HG03045 (cell line): ENCODE measurements at regions not wholly inside any gene's neighbourhood (a gene's known extent, or its start where the extent isn't known, plus 50 kb on each side); places are given as distances from the start of the nearest gene placed in this dataset.
"Not testable (repeated sequence)": the region's sequence is repeated elsewhere in the genome, so short reads cannot be mapped to it uniquely, and the experiment has no call there.

ENCODE experiments used
- ATAC-seq: cut with Tn5 transposase; IDR thresholded peaks from one replicate; pipeline ENCODE4 v1.9.1; 2021; ENCODE audit warnings: mild to moderate bottlenecking, moderate library complexity; ENCODE audit not compliant: unreplicated experiment

DNA sequence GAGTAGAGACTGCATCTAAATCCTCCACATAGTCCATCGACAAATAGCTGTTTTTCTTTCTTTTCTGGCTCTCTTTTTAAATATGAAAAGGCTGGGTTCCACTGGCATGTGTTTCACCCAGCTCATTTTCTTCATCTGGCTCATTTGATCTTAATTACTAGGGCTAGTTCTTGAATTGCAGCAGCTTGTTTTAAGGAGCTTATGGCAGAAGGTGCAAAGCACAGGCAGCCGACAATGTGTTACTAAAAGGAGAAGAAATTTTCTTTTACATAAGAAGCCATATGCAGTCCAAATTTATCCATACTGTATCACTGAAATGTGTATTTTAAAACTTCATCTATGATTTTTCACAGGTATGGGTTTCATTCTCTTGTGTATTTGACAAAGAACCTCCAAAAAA is 205.6 kb upstream of the PTER start:
- no peak for ATAC-seq

DNA sequence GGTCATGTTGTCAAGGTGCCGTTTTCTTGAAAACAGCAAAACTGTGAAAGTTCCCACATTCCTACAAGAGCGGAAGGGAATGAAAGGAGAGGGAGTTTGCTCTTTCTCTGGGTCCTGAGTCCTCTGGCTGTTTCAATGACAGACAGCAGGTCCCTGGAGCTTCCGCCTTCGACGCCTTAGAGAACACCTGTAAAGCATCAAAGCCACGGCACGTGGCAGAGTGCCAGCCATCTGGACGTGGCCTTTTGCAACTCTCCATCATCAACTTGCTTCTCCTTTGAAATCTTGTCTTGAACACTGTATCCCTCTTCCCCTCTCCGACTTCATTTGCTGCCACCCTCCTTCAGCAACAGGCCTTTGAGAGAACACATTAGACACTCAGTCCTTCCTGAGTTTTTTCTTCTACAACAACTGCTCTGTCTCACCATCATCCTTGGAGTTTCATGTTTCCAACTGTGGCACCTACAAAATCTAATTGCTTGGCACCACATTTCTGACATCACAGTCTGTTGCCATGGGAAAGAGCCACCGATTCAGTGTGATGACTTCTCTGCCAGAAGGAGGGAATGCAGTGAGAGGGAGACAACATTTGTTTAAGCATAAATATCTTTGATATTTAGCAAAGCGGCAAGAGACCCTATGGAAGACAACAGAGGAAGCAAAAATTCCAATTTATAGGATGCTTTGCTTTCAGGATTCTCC is 204.9 kb upstream of the PTER start:
- no peak for ATAC-seq

DNA sequence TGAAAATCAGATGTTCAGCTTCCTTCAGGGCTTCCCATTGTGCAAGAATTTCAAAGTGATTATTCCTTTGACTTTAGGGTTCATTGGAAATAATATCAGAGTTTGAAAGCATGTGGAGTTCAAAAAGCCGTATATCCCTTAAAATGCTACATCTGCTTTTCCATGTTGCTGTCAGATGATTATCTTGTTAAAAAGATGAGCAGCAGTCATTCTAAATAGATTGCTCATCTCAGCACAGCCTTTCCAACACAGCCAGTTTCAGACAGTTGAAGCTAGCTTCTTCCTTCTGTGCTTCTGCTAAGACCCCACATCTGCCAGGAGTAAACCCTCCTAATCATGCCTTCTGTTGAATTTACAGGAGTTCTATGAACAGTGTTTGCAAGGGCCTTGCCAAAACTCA is 204.4 kb upstream of the PTER start:
- ATAC-seq = no peak

DNA sequence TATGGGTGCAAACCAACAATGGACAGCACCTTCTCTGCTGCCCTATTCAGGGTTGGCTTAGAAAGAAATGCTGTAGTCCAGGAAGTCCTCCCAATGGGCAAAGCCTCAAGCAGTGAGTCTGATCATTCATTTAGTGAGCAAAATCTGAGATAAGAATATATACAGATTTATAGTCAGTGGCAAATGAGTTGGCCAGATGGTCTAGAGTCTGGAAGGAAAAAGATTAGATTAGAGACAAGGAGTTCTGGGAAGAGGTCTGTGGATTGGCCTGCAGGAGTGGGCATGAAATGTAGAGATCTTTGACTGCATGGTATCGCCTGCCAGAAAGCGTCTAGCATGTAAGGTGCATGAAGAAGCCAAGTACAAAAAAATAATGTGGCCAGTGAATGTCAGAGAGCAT is 201.9 kb upstream of the PTER start:
- ATAC-seq = no peak

DNA sequence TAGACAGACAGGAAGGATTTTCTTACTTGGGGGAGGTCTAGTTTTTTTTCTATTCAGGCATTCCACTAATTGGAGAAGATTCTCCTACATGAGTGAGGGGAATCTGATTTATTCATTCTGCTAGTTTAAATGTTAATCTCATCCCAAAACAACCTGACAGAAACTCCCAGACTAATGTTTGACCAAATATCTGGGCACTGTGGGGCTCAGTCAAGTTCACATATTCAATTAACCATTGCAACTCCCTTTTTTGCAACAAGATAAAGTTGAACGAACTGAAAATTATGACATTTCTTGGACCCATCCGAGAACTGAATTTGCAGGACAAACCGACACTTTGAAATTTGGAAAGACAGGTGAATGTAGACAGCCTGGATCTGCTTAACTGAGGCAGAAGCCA is 194.4 kb upstream of the PTER start:
- no peak for ATAC-seq

DNA sequence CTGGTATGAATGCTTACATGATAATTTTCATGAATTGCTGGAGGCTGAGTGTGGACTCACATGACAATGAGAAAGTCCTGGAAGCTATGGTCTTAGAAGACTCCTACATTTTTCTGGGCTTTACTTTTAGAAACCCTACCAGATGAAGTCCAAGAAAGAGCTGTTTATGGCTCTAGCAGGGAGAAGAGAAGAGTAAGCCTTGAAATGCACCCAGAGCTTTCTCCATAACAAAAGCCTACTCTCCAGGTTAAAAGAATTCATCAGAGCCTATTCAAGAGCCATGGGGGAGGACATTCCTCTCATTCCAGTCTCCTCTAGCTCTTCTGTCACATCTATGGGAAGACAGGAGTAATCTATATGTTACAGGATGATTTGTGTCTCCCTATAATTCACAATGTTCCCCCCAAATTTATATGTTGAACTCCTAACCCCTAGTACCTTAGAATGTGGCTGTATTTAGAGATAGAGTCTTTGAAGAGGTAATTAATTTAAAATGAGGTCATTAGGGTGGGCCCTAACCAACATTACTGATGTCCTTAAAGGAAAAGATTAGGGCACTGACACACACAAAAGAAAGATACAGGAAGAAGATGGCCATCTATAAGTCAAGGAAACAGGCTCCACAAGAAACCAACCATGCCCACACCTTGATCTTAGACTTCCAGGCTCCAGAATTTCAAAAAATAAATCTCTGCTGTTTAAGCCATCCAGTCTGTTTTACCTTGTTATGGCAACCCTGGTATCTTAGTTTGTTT is 193.8 kb upstream of the PTER start:
- no peak for ATAC-seq

DNA sequence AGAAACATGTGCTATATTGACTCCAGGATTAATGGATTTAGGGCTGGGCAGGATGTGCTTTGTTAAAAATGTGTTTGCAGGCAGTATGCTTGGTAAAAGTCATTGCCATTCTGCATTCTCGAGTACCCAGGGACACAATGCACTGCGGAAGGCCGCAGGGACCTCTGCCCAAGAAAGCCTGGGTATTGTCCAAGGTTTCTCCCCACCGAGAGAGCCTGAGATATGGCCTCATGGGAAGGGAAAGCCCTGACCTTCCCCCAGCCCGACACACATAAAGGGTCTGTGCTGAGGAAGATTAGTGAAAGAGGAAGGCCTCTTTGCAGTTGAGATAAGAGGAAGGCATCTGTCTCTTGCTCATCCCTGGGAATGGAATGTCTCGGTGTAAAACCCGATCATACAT is 186.7 kb upstream of the PTER start:
- ATAC-seq = not testable (repeated sequence)

DNA sequence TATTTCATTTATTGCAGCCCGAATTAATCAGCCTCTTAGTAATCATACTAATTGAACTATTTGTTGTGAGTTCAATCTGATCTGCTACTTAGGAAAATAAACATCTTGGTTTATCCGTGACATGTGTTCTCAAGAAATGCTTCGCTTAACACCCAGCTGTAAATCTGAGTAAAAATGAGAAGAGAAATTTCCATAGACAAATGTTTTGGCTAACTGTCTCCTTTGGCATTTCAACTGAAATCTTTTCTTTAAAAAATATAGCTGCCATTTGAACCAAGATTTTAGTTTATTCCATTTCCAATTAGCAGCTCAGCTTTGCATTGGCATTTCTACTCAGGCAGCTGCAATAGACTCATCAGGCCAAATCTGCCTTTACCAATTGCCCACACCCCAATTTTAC is 180.5 kb upstream of the PTER start:
- no peak for ATAC-seq

DNA sequence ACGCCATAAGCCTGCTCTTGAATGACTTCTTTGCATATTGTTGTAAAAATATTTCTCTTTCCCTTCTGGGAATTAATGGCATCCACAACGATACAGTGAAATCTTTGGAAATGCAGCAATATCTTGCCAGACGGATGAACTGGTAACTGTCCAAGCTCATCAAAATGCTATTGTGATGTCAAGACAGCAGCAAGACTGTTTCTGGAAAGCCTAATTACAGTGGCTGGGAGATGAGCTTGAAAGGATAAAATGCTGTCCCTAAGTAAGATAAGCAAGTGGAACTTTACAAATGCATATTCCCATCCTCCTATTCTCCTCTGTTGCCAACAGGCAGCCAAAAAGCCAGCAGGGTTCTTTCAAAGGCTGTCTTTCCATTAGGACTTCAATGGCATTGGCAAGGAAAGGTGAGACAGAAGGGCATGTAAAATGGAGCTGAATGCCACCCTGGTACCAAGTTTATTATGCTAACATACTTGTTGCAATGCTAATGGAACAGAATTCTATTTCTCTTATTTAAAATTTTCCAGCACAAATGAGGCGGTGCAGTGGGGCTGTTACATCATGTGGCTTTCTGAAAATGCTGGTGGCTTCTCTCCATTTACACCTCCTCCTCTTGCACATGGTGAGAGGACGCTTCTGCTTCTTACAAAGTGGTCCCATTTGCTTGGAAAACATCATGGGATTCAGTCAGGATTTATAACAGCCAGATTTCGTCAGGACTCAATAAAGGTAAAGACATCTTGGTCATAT is 178.3 kb upstream of the PTER start:
- ATAC-seq = no peak

DNA sequence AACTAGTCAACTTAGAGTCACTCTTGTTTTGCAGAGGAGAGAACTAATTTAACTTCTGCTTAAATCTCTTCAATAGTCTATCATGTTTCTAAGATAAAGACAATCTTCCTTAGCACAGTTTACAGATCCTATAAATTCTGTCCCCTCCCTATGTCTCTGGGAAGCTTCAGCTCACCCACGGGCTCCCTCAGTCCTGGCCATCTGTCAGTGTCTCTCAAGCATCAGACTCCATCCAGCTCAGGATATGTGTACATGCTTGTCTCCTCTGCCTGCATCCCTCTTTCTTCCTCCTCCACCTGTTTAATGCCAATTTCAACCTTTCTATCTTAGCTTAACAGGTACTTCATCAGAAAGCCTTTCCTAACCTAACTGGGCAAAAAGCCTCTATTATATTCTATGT is 177.1 kb upstream of the PTER start:
- ATAC-seq = no peak

DNA sequence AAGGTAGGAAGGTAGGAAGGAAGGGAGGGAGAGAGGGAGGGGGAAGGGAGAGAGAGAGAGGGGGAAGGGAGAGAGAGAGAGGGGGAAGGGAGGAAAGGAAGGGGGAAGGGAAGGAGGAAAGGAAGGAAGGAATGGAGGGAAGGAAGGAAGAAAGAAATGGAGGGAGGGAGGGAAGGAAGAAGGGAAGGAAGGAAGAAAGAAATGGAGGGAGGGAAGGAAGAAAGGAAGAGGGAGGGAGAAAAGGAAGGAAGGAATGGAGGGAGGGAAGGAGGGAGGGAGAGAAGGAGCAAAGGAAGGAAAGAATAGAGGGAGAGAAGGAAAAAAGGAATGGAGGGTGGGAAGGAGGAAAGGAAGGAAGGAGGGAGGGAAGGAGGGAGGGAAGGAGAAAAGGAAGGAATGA is 176.4 kb upstream of the PTER start:
- no peak for ATAC-seq

DNA sequence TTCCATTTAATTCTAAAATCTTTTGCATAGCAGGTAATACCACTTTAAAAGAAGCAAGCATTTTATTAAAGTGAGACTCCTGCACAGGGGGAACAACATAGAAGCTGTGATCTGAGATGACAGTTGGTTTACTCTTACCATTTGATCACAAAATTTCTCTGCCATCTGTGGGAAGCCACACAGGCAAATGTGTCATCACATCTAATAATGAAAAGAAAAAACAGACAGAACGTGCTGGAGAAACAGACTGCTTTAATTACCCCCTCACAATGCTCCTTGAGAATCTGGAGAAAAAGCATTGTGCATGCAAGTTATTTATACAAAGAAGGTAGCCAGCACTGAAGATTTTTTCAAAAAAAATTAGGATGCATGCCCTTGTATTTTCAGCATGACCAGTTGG is 165.2 kb upstream of the PTER start:
- ATAC-seq = no peak

DNA sequence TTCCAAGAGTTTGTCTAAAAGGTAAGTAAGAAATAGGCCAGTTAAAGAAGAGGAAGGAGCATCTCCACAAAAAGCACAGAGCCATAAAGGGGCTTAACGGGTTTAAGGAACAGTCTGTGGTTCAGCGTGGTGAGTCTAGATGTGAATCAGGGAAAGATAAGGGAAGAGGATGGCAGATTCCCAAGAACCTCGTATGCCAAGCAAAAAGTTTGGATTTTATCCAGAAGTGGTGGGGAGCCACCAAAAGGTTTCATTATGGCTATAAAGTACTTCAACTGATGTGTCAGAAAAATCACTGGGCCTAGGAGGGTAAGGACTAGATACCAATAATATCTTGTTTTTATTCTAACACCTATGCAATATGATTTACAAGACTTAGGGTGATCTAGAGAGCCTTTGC is 161.9 kb upstream of the PTER start:
- ATAC-seq = no peak

DNA sequence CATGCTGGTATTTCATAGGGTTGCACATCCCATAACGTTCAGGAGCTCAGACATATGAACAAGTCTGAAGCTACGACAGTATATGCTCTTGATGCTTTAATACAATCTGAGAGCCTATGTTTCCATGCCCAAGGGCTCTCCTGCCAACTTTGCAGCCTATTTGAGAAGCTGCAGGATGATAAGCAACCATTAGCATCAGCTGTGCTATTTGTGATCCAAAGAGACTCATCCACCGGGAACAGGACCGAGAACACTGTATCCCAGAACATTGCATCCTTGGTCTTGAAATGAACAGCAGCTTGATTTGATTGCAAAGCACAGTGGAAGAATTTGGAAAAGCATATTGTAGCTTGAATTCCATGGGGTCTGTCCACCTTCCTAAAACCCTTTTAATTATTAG is 156.2 kb upstream of the PTER start:
- no peak for ATAC-seq

DNA sequence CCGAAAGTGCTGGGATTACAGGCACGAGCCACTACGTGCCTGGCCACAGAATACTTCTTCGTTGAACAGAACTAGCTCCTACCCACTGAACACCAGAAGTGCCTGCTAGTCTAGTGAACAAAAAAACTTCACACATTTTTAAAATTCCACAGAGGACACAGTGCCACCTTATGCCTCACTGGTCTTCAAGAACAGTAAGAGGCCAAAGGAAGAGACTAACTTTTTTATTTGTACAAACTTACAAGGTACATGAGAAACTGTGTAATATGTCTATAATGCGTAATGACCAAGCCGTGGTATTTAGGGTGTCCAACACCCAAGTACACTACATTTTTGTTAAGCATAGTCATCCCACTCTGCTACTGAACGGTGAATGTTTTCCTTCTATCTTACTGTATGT is 144.4 kb upstream of the PTER start:
- ATAC-seq = no peak

DNA sequence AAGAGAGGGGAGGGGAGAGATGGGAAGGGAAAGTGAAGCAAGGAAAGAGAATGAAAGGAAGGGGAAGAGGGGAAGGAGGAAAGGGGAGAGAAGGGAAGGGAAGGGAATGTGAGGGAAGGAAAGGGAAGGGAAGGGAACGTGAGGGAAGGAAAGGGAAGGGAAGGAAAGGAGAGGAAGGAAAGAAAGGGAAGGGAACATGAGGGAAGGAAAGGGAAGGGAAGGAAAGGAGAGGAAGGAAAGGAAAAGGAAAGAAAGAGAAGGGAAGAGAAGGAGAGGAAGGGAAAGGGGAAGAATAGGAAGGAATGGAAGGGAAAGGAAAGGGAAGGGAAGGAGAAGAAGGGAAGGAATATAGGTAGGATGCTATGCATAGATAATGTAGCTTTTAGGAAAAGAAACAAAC is 139.7 kb upstream of the PTER start:
- no peak for ATAC-seq

DNA sequence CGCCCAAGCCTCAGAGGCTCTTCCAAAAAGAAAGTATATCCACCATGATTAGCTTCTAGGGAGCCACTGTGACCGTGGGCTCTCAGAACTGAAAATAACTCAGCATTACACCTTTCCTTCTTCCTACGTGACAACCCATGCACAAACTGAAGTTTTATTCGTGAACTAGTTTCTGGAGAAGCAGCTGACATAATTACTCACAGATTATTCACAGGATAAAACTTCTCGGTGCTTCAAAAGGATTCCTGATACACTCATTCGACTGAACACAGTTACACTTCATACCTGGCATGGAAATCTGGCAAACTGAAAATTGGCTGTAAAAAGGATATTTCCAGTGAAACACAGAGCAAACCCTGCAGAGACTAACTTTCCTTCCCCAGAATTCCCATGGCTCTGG is 139.2 kb upstream of the PTER start:
- no peak for ATAC-seq

DNA sequence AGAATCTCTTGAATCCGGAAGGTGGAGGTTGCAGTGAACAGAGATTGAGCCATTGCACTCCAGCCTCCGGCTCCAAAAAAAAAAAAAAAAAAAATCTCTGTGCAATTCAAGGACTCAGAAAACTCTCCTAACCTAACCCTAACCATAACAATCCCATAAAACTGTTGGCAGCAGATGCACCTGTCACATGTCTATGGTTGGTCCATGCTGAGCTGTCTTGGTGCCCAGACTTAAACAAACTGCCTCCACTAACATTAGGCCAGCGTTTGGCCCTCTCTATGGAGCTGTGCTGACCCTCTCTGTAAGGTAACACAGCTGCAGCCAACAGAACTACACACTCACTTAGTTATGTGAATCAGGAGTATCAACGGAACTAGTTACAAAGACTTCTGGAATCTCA is 132.5 kb upstream of the PTER start:
- no peak for ATAC-seq

DNA sequence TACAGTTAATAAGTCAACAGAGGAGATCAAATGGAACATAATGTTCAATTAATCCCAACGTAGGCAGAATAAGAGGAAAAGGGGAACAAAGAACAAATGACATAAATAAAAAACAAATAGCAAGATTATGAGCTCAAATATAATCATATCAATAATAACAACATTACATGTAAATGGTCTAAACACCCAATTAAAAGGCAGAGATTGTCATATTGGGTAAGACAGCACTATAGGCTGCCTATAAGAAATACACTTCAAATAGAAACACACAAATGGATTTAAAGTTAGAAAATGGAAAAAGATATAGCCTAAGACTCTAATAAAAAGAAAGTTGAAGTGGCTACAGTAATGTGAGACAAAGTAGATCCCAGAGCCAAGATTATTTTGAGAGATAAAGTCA is 126.4 kb upstream of the PTER start:
- ATAC-seq = no peak

DNA sequence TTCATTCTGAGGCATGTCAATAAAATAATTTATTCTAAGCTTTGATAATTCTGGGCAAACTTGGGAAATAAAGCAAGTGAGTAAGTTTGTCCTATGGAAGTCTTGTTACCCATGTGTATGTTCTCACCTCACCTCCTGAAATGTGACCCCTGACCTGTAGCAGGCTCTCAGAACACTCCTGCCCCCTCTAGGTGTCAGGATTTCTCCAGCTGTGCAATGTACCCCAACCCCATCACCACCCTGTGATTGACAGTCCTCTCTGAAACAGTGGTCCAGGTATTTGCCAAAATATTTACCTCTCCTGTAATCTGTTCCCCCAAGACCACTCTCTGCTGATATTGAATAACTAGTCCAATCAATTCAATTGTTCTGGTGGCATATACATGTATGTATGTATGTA is 122.6 kb upstream of the PTER start:
- ATAC-seq = no peak

DNA sequence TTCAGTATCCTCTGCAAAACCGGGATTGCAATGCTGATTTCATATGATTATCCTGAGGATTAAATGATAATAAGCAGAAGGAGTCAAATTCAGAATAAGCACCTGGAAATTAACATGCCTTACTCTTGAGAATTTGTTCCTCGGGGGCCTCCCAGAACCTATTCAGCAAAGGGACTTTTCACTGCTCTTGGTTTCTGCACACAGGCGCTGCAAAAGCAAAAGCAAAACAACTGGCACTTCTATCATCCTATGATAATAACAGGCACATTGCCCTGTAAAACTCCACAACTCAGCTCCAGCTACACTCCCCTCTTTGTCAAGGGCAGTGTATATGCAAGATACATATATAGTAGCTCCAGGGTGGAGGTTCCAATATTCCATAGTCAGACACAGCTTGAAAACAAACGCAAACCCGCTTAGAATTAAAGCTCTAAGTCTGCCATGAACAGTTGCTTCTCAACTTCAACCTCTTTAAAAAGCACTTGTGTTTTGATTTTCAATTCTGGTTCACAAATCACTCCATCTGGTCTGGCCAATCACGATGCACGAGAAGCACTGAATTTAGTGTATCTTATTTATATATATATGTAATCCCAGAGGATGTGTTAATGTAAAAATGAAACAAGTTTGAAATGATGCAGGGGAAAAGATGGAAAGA is 119.9 kb upstream of the PTER start:
- no peak for ATAC-seq

DNA sequence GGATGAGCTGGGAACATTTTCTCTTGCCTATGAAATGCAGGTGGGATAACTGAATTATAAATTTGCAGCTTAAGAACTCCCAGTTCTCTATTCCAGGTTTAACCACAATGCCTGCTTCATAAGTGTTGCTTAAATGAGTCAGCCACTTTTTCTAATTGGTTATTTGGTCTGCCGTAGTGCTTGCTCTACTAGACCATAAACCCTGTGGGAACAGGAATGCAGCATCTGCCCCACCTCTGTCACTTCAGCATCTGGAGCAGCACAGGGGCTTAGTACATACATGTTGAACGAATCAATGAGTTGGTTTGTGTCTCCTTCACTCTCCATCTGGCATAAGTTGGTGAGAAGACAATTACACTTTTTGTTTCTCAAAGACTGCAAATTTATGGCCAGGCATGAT is 95.2 kb upstream of the PTER start:
- ATAC-seq = no peak
